ENCODE measurements at regions not wholly inside any gene's neighbourhood (a gene's known extent, or its start where the extent isn't known, plus 50 kb on each side); places are given as distances from the start of the nearest gene placed in this dataset.

- TF ChIP-seq REST (IDR thresholded peaks at IDR 0.05; ENCODE audit: low read depth, low read length) = no peak
- no peak for TF ChIP-seq ELF1 (IDR thresholded peaks at IDR 0.05)
Observed at GRCh38 chr6:169906004-169906687, 154.7 kb downstream of the ERMARD start.

All from SK-N-SH (cell line).